ENCODE measurements at regions not wholly inside any gene's neighbourhood (a gene's known extent, or its start where the extent isn't known, plus 50 kb on each side); places are given as distances from the start of the nearest gene placed in this dataset.

DNA sequence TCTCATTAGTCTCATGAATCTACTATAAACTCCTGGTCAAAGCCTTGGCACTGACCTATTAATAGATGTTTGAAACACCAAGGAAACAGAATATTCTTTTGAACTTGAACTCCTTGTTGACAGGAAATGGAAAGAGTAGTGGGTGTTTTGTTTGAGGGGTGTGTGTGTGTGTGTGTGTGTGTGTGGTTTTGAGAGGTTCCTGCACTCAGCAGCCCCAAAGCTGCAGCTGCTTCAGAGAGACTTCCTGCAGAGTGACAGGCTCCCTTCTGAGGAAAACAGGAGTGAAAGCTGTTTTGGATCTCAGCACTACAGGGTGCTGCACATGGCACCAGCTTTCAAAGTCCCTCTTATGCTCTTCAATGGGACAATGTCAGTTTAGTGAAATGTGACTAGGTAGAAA is 546.5 kb upstream of the STEAP1 start:
- no peak for TF ChIP-seq EZH2 (IDR thresholded peaks at IDR 0.05; ENCODE audit: insufficient read depth, poor library complexity, severe bottlenecking)
- TF ChIP-seq EZH2phosphoT487 (IDR thresholded peaks at IDR 0.05; ENCODE audit: insufficient read depth, low read depth), result no peak

Measured in GM23248 (cell line).